Posterior vena cava (tissue), 2 donors: ENCODE measurements at regions not wholly inside any gene's neighbourhood (a gene's known extent, or its start where the extent isn't known, plus 50 kb on each side); places are given as distances from the start of the nearest gene placed in this dataset.

Source experiments
- DNase-seq: peaks from one replicate; pipeline ENCODE4 v3.0.0-alpha.2; 2020; ENCODE audit warnings: low spot score
- intact Hi-C, 2 donors: fragments of 100-400 bp; cut with DNase I; formaldehyde crosslinking; loops; one replicate each; pipeline versions ENCODE4 v1.14.1 to v1.14.2; 2022 to 2023
- donor health status: DM: yes; HTN: yes; CAD: no.
- donor health status: DM: yes; HTN: yes; CAD: no.

DNA sequence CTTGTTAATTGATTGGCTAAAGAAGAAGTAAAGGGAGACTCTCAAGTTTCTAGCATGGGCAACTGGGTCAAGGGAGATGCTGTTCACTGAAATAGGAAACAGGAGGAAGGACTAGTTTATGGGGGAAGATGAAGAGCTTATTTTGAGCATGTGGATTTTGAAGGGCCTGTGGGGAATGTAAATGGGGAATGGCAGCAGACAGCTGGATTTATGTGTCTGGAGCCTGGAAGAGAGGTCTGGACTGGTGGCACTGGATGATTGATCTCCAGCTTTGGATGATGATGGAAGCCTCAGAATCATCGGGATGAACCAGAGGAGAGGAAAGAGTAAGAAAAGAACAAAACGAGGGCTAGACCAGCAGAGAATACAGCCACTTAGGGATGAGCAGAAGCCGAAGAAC is 54.9 kb upstream of the ENAH start:
- DNase-seq, result no peak
- intact Hi-C loops, result loop anchor here in 1 of 2 donors (10.0 kb wide), 1 partner anchor 427 kb away; no protein-coding TSS in a partner anchor

- DNase-seq, result no peak
- intact Hi-C loops, result loop anchor here in 1 of 2 donors (10.0 kb wide), 1 partner anchor 426 kb away; no protein-coding TSS in a partner anchor
These were observed 56.2 kb upstream of the ENAH start for GRCh38 chr1:225709101-225709500.

DNA sequence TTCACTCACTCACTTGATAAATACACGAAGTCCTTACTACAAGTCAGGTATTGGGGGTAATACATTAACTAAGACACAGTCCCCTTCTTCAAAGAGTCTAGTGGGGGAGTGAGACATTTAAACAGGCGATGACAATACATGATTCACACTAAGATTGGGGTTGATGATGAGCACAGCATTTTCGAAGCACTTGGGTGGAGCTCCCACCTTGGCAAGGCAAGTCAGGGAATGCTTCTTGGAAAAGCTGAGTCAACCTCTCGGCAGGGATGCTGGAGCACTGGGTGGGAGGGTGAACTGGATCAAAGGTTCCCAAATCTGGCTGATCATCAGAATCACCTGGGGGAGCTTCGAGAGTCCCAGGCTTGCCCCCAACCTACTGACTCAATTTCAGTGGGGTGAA is 57.9 kb upstream of the ENAH start:
- DNase-seq, result peak; percentile 80

GRCh38 chr1:225711236-225711937 is 58.5 kb upstream of the ENAH start:
- DNase-seq, result no peak
- intact Hi-C loops, result no loop called here

More for the DNA sequence above, 57.9 kb upstream of the ENAH start:
- intact Hi-C loops, result no loop called here

DNA sequence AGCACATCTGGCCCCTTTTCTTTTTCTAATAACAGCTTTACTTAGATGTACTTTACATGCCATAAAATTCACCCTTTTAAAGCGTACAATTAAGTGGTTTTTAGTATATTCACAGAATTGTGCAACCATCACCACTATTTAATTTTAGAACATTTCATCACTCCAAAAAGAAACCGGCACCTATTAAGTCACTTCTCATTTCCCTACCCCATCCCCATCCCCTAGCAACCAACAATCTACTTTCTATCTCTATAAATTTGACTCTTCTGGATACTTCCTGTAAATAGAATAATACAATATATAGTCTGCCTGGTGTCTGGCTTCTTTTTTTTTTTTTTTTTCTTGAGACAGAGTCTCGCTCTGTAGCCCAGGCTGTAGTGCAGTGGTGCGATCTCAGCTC is 59.5 kb upstream of the ENAH start:
- no peak for DNase-seq
- intact Hi-C loops, result no loop called here

- intact Hi-C loops, result no loop called here
- no peak for DNase-seq
These were observed 60.4 kb upstream of the ENAH start for GRCh38 chr1:225713281-225713680.

GRCh38 chr1:225720937-225721336 is 56.7 kb upstream of the SRP9 start:
- intact Hi-C loops, result no loop called here

GRCh38 chr1:225724251-225724650 is 53.4 kb upstream of the SRP9 start:
- intact Hi-C loops, result no loop called here
- DNase-seq, result no peak

More at GRCh38 chr1:225720937-225721336, 56.7 kb upstream of the SRP9 start:
- DNase-seq, result no peak
